ENCODE measurements at regions not wholly inside any gene's neighbourhood (a gene's known extent, or its start where the extent isn't known, plus 50 kb on each side); places are given as distances from the start of the nearest gene placed in this dataset.

- TF ChIP-seq CTCF (conservative IDR thresholded peaks at IDR 0.05 in 1 of 2, IDR thresholded peaks at IDR 0.05 in 1 of 2; ENCODE audit: low read depth in 1 of 2, low read length in 2 of 2) (no peak), EZH2 (IDR thresholded peaks at IDR 0.05; ENCODE audit: low read length, missing control alignments) (no peak)
Measured at GRCh38 chr11:70688142-70688541, 289.8 kb downstream of the CTTN start.
